Calu3 (cell line): ENCODE measurements at regions not wholly inside any gene's neighbourhood (a gene's known extent, or its start where the extent isn't known, plus 50 kb on each side); places are given as distances from the start of the nearest gene placed in this dataset.

ENCODE experiments used
- BruUV-seq: library from RNA; stranded (reverse); fragments of 400-500 nt; replicated peaks from 2 replicates; lab custom pipeline; 2021; lab: Mats Ljungman, UMichigan
- CTCF ChIA-PET: fragments of 300-600 bp; sonication (Branson Sonifier 250); formaldehyde crosslinking; loops from one replicate; lab custom pipeline; 2022; ENCODE audit warnings: antibody characterized with exemption; lab: Charles Lee
- DNase-seq: peaks from one replicate; pipeline ENCODE4 v3.0.0; 2022
- H3K27ac Mint-ChIP-seq: one replicate; pipeline ENCODE4 v1.8.0; 2022; ENCODE audit warnings: mixed read lengths; ENCODE audit not compliant: unreplicated experiment
- H3K27me3 Mint-ChIP-seq: one replicate; pipeline ENCODE4 v1.8.0; 2022; ENCODE audit warnings: mixed read lengths; ENCODE audit not compliant: unreplicated experiment
- H3K36me3 Mint-ChIP-seq: one replicate; pipeline ENCODE4 v1.8.0; 2022; ENCODE audit warnings: mild to moderate bottlenecking, moderate library complexity, mixed read lengths; ENCODE audit not compliant: insufficient read depth, unreplicated experiment
- H3K4me1 Mint-ChIP-seq: one replicate; pipeline ENCODE4 v1.8.0; 2022; ENCODE audit warnings: mild to moderate bottlenecking, low read depth, mixed read lengths; ENCODE audit not compliant: unreplicated experiment
- H3K4me3 Mint-ChIP-seq: one replicate; pipeline ENCODE4 v1.8.0; 2022; ENCODE audit warnings: mild to moderate bottlenecking, low read depth, moderate library complexity, mixed read lengths; ENCODE audit not compliant: unreplicated experiment
- H3K9me3 Mint-ChIP-seq: one replicate; pipeline ENCODE4 v1.8.0; 2022; ENCODE audit warnings: low read depth, mixed read lengths; ENCODE audit not compliant: unreplicated experiment
- intact Hi-C: fragments of 100-400 bp; cut with micrococcal nuclease; formaldehyde crosslinking; loops from one replicate; pipeline ENCODE4 v1.10.0; 2022; ENCODE audit not compliant: unreplicated experiment
- TF ChIP-seq, protein P1 (sequence below): fragments of 200-600 bp; IDR thresholded peaks from one replicate; pipeline ENCODE4 v1.8.0; 2022; ENCODE audit warnings: antibody characterized with exemption; ENCODE audit not compliant: unreplicated experiment

DNA sequence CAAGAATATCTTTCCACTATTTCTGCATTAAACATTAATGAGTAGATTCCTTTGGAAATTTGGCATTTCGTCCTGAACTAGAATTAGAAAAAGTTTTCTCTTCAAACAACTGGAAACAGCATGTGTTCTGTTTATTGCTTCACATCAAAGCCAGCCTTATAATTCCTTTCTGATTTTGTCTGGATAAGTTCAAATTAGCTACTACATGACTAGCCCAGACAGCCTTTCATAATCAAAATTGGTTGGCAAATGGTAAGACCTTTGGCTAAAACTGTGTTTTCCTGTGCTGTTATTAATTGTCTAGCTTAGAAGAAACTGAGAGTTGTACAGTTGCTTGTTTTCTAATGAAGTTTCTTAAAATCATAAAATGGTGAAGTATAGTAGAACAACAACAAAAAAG lies 52.7 kb upstream of the P3H2 start:
- CTCF ChIA-PET = no interaction called here
- no peak for DNase-seq
- TF ChIP-seq, protein P1, sequence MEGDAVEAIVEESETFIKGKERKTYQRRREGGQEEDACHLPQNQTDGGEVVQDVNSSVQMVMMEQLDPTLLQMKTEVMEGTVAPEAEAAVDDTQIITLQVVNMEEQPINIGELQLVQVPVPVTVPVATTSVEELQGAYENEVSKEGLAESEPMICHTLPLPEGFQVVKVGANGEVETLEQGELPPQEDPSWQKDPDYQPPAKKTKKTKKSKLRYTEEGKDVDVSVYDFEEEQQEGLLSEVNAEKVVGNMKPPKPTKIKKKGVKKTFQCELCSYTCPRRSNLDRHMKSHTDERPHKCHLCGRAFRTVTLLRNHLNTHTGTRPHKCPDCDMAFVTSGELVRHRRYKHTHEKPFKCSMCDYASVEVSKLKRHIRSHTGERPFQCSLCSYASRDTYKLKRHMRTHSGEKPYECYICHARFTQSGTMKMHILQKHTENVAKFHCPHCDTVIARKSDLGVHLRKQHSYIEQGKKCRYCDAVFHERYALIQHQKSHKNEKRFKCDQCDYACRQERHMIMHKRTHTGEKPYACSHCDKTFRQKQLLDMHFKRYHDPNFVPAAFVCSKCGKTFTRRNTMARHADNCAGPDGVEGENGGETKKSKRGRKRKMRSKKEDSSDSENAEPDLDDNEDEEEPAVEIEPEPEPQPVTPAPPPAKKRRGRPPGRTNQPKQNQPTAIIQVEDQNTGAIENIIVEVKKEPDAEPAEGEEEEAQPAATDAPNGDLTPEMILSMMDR = no peak
- H3K27me3 Mint-ChIP-seq = no peaks in the 10 kb centered on the region
- H3K27ac Mint-ChIP-seq = no peak overlapping the region
- H3K4me1 Mint-ChIP-seq = no peaks in the 10 kb centered on the region
- no peaks in the 10 kb centered on the region for H3K36me3 Mint-ChIP-seq
- no TSS peak for BruUV-seq
- no peak overlapping the region for H3K4me3 Mint-ChIP-seq
- intact Hi-C loops = no loop called here
- H3K9me3 Mint-ChIP-seq = no peaks in the 10 kb centered on the region

DNA sequence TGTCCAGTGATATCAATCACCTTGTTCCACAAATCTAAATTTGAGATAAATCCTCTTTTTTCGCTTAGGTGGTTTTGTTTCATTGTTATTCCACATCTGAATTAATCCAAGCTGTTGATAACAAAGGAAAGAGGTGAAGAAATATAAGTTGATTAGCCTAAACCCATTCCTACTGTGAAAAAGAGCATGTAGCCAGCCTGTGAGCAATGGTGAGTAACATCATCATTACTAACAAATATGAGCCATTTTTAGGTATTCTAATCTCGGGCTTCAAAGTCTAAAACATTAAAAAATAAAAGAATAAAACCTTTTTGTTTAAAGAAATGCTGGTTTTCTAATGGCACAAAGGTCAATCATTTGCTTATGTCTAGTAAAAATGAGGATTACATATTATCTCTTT lies 52.1 kb upstream of the P3H2 start:
- CTCF ChIA-PET = no interaction called here
- DNase-seq = no peak
- H3K9me3 Mint-ChIP-seq = no peaks in the 10 kb centered on the region
- H3K4me3 Mint-ChIP-seq = no peak overlapping the region
- BruUV-seq = no TSS peak
- no peaks in the 10 kb centered on the region for H3K36me3 Mint-ChIP-seq
- TF ChIP-seq, protein P1 = no peak
- H3K27ac Mint-ChIP-seq = no peak overlapping the region
- no peaks in the 10 kb centered on the region for H3K27me3 Mint-ChIP-seq
- H3K4me1 Mint-ChIP-seq = no peaks in the 10 kb centered on the region
- intact Hi-C loops = no loop called here
